Limb (tissue), 2 donors: ENCODE measurements at regions not wholly inside any gene's neighbourhood (a gene's known extent, or its start where the extent isn't known, plus 50 kb on each side); places are given as distances from the start of the nearest gene placed in this dataset.
A peak's percentile ranks its signal among the peaks of the same experiment; 100 is the strongest.

Experiments
- DNase-seq, 2 donors: peaks; one replicate each; pipeline ENCODE4 v3.0.0-alpha.2; 2016; ENCODE audit errors: extremely low spot score in 2 of 2

DNA sequence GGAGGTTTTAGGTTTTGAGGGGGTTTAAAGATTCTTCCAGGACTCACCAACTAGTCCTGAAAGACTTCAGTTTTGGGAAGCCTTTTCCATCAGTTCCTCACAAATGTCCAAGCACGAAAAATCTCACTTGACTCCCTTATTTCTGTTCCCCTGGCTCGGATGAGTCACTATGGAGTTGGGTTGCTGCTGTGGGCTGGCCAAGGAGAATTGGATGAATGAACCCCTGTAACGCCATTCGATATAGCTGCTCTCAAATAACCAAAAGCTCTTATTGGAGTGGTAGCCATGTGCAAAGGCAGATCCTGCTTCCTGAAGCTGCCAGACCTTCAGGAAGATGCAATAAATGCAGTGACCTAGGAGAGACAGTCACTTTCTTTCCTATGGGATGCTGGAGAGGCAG is 417.0 kb downstream of the ZNF521 start:
- DNase-seq: no peak

DNA sequence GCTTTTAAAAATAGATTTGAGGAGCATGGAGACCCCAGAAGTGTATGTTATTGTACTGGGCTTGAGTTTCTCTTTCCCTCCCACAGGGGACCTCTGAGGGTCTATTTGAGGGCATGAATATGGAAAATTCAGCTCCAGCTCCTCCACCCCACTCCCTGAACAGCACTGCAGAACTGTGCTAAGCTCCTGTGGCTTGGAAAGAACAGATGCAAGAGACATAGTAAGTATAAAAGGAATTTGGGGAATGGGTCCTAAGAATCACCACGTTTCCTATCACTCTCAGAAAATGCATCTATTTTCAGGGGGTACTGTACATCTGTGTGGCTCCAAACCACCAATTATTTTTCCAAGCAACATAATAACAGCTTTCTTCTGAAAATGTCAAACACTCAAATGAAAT is 416.1 kb downstream of the ZNF521 start:
- DNase-seq: no peak

DNA sequence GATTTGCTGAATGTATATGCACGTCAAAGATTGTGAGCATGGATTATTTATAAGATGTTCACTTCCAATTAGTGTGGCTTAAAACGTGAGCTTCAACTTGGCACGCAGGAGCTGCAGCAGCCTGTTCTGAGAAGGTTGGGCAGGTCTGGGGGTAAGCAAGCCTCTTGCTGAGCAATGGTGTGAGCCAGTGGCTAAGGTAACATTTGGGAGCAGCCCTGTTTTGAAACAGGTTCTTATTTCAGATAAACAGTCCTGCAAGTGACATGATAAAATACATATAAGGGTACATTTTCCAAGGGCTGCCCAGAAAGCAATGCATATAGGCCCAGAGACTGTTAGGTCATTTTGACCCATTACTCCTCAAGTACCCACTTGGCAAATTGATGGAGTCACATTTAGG is 415.3 kb downstream of the ZNF521 start:
- no peak for DNase-seq

DNA sequence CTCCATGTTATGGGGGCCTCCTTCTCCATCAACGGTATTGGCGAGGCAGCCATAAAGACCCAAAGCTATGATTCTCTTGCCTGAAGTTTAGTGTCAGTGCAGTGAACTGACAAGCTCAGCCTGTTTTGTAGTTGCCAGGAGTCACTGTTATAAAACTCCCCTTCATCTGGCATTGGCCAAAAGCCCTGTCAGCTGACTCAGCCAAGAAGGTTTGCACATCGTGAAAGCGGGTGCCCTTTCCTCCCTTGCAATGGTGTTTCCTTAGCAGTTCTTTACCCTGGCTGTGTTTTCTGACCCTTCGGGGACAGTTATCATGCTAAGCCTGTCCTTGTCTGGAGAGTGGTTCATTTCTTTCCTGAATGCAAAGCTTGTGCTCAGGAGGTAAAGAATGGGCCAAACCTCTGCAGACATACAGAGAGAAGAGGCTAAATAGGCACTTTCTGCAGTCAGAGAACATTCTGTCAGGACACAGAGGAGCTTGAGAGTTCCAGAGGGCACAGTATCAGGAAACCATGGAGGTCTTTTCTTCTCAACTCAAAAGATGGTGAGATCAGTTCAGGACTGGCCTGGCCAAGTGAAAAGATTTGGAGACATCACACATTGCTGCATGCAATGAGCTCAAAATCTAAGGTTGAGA is 414.2 kb downstream of the ZNF521 start:
- DNase-seq: no peak

DNA sequence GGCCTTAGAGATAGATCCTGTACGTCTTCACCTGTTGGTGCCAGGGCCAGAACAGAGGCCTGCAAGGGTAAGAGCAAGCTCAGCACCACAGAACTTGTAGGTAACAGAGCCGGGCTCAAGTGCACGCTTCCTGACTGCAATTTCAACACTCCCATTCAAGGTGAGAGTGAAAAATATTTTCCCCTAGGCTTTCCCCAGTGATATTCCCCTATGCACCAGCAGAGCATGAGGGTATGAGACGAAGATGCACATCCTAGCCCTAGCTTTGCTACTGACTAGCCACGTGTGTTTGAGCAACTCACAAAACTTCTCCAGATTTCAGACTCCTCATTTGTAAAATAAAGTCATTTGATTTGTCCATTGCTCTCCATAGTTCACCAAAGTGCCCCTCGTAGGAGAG is 411.6 kb downstream of the ZNF521 start:
- DNase-seq: no peak

DNA sequence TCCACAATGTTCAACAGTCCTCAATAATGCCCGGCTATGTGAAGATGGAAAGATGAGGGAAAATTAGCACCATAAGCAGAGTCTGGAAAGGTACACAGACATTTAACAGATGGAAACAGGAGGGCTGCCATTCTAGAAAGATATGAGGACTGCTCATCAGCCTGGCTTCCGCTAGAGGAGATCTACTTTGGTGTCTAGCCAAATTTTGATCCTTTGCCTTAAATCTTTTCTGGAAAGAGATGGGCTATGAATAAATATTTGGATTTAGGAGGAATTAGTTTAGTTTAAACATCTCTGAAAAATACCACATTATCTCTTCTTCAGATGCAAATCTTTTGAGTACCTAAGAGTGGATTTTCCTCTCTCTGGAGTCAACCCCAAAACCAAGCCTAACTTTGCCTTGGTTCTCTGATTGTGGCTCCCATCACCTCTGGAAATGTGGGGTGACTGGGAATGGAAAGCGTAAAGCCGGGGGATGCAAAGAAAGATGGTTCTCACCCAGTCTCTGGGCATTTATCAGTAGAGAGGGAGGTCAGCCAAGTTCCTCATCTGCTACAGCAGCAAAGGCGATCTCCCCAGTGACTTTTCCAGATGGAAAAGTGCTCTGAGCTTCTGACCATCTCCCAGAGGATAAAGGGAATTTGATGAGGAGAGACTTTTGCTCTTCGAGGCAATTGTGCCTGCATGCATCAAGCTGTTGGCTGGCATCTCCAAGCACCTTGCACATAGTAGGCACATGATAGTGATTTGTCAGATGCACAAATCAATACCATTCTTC is 410.6 kb downstream of the ZNF521 start:
- DNase-seq: no peak

DNA sequence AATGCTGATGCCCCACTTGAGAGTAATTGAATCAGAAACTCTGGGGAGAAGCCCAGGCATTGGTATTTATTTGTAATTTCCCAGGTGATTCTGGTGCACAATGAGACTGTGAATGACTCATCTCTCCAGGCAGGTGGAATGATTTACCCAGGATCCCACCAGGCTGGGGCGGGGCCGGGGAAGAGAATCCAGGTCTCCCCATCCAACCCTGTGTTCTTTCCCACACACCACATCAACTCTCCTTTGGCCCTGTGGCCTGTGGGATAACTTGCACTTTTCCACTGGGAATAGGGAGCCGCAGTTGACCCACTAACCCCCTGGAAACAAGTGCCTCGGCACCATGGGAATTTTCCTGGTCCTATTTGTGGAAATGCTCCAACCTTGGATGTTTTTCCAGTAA is 409.8 kb downstream of the ZNF521 start:
- no peak for DNase-seq

DNA sequence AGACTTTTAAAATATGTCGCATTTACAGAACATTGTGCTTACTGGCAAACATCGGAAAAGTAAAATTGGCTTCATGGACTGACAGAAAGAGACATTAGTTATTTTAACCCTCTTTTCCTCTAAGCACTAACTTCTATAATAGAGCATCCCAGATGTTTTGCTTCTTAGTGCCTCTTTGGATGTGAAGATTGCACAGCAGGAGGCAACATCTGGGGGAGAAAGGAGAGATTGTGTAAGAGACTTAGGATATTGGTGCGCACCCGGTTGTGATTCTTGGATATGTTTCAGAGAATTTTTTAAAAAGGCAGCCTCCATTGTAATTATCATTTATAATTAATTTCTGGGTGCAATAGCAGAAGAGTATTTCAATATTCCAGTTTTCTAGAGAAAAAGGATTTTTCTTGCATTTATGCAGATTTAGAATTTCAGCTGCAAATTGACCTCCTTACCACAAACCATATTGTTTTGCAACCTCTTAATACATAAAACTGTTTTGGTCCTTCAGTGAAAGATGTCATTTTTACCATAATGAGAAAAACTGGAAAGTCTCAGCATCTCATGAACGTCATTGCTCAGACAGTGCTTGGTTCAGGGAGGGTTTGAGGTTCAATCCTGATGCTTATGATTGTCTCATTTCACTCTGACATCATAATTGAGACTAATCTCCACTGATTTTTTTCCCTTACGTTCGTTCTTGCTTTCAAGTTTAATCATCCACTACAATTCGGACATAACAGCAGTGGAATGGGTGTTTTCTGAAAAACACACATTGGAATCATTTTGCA is 404.3 kb downstream of the ZNF521 start:
- DNase-seq: no peak

DNA sequence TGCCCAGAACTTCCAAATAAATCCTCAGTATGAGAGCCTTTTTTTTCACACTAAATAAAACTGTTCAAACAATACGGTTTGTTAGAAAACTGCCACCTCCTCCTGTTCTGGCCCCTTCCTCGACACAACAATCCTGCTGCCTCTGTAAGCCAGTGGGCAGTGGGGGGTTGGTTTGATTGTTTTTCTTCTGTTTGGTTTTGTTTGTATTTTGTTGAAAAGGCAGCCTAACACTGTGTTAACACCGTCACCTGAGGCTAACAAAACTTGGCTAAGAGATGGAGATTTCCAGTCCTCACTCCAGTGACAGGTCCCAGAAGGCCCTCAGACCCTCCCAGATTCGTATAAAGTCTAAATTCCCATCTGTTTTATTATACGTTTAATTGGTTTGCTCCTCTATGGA is 402.1 kb downstream of the ZNF521 start:
- DNase-seq: no peak

DNA sequence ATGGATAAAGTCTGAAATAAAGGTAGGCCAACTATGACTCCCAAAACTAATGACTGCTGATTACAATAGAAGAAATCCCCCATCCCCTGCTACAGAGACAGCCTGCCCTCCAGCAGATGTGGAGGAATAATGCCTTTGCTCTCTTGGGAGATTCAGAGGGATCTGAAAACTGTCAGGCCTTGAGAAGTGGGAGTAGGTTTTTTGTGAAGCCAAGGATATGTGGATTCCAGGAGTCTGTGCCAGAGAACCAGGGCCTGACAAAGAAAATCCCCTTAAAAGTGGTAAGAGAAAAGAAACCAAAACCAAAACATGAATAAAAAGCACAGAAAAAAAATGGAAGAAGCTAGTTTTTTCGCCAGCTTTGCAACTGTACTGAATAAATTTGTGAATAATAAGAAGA is 397.6 kb downstream of the ZNF521 start:
- DNase-seq: no peak

DNA sequence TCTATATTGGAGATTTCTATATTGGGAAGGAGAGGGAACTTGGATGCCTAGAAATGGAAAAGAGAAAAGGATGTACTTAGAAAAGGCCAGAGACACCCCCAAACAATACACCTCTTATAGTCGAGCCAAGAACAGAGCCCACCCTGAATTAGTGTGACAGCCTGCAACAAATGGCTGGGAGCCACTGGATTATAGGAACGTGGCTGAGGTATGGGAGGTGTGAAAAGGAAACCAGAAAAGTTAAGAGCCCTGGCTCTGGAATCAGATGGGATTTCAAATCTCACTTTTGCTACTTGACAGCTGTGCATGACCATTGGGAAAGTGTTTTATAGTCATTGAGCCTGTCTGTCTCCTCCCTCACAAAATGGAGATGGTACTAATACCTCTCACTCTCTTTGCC is 394.0 kb downstream of the ZNF521 start:
- DNase-seq: no peak

DNA sequence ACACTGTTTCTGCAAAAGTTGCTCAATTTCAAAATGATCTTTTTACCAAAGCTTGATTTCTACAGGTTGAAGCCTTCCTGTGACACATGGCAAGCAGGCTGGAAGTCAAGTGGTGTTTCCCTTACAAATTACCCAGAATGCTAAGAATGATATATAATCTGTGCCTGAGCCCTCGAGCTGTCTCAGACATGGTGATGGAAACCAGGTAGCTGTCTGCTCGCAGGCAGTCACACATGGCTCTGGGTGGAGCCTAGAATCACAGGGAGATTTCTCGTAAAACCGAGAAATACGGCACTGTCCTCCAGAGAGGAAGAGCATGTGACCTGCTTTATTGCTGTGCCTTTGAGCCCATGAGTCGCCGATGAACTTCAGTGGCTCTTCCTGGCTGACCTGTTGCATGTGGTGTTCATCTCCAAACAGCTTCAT is 392.9 kb downstream of the ZNF521 start:
- DNase-seq: no peak

DNA sequence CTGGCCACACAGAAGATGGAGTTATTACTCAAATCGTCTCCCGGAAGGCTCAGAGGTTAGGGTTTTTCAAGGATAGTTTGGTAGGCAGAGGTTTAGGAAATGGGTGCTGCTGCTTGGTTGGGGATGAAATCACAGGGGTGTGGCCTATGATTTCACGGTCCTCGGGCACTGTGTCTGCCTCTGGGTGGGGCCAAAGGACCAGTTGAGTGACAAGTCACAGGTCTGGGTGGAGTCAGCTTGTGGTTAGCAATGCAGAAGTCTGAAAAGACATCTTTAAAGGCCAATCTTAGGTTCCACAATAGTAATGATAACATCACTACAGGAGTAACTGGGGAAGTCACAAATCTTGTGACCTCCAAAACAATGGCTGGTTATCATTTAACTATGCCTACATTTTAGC is 387.8 kb downstream of the ZNF521 start:
- DNase-seq: no peak

DNA sequence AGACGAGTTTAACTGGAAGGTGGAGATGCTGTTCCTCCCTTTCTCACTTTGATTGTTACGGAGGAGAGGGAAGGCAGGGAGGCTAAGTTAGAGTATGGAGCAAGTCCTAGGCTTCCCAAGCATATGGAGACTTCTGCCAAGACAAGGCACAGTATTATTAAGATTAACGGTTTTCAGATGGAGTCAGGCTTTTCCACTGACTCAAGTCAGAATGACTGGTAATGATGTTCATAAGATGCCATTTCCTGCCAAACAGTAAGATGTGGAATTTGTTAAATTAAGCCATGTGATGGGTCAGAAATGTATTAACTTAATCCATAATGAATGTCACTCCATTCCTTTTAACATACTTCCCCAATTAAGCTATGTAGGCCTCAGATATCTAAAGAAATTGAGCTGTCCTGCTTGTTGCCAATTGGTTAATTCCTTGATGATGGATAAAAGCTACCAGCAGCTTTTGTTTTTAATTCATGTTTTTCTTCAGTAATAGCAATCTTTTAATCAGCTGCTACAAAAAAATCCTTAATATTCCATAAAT is 383.7 kb downstream of the ZNF521 start:
- no peak for DNase-seq

DNA sequence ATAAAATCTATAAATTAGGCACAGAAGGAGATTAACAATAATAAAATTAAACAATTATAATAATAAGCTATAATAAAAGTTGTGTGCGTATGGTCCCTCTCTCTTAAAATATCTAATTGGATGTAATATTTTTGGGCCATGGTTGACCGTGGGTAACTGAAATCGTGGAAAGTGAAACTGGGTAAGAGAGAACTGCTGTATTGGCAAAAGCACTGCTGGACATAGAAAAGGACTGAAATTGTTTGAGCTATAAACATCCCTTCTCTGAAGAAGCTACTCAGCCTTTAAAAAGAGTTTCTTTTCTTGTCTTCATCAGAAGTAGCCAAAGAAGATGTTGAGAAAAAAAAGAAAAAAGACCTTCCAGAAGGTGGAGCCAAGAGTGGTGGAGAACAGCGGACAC is 379.4 kb downstream of the ZNF521 start:
- DNase-seq: no peak

DNA sequence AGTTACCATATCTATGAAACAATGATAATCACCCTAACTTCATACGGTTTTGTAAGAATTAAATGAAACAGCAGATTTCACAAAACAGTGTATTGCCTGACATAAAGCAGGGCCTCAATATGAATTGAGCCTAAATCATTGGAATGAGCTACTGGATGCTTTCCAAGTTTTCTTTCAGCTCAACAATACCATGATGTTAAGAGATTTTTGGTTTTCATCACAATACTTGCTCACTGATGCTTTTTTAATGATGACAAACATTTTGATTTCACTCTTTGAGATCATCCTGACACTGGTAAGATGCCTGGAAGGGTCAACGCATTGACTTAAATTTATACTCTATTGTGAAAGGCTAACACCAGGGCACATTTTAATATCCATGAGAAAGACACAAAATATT is 377.5 kb downstream of the ZNF521 start:
- peak in 1 of 2 donors; percentile 34 for DNase-seq

DNA sequence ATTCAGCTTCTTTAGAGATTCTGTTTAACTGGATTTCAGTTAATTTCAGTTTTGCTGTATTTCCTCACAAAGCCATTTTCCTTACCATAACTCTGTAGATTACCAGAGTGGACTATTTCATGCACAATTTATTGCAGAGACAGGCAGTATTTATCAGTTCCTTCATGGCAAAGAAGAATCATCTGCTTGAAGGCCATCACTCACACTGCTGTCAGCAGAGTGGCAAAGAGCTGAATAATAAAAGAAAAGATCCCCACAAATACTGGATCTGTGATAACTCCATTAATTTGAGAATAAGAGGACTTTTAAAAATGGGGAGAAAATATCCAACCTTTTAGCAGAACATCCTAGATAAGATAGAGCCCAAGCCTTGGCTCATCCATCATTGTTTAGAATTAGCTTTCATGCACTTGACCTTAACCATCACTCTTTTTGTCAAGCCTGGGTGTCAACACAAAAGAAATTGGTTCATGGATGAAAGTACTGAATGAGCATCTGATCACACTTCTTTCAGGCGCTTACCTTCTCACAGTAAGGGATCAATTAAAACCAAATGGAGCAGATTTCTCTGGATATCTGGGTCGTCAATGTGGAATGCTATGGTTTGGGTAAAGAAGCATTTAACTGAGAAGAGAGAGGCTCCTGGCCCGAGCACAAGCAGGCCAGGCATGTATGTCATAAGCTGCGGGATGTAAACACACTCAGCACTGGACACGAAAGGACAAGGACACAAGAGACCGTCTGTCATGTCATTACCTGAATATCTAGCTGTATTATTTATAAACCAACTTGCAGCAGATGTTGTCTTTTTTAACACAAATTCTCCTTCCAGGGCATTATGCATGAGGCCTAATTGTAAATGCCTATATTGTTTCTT is 376.2 kb downstream of the ZNF521 start:
- DNase-seq: no peak

DNA sequence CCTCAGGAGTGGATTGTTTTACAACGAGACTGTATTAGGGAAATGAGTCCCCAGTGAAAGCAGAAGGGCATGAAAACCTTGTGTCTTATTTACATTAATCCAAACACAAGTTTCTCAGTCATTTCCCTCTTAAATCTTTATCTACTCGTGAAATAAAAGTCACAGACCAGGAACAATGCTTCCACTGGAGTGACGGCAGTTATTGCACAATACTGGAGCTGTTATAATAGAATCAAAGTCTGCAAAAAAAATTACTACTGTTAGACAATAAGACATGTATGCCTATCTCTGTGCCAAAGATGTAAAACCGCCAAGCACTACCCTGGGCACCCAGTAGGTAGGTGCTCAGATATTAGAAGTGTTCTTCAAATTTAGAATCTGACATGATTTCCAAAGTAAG is 375.5 kb downstream of the ZNF521 start:
- no peak for DNase-seq

DNA sequence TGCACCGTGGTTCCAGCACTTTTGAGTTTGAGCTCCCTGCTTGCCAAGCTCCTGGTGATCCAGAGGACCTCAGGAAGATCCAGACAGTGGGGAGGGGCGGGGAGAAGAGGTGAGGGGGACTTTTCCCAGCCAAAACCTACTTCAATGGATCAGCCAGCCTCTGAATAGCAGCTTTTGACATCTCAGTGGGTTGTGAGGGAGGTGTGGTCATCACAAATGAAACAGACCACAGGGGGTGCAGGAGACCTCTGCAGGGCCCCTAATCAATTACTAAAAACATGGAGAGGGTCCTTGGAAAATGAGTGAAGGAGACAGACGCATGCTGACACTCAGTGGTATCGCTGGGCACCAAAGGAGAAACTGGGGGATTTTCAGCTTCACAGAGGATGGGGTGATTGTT is 372.7 kb downstream of the ZNF521 start:
- DNase-seq: no peak

DNA sequence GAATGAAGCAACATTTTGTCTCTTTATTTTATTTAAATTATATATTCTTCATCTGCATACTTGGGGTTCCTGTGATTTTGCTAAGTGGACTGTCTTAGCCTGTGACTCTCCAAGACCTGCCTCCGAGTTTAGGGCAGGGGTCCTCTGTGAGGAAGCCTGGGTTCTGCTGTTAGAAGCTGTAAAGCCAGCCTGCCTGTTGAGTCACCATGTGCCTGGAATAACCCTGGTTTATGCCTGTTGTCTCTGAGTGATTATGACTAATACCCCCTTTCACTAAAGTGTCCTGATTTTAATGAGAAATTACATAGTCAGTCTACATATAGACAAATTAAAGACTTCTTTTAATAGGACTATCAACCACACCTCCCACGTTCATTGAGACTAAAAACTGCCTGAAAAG is 369.1 kb downstream of the ZNF521 start:
- DNase-seq: no peak

DNA sequence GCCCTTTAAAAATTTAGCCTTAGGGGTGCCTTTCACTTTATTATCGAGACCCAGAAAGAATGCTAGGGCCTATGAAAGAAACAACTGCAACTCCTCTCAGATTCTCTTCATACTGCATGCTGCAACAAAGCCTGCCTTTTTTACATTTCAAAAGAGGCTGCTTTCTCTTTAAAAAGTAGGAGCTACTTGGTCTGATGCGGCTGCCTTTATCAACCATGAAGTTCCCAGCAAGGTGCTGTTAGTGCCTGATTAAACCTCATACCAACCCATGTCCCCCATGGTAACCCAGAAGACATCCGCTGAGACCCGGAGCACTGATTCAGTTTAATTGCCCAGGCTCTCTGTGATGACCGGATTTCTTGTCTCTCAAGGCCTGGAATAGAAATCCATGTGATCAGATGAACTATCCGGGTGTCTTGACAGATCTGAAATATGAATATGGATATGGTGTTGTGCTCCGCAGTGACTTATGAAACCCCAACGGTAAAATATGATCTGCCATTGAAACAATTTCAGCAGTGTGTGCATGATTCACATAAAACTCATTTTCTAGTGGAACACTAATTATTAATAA is 368.3 kb downstream of the ZNF521 start:
- DNase-seq: no peak
